Ishikawa (cell line): ENCODE measurements at regions not wholly inside any gene's neighbourhood (a gene's known extent, or its start where the extent isn't known, plus 50 kb on each side); places are given as distances from the start of the nearest gene placed in this dataset.

Experiments used
- CEBPB ChIP-seq: IDR thresholded peaks from 2 replicates; pipeline ENCODE4 v1.6.1; 2012
- CREB1 ChIP-seq: IDR thresholded peaks from 2 replicates; pipeline ENCODE4 v1.6.1; 2012; ENCODE audit warnings: low read depth
- EGR1 ChIP-seq: IDR thresholded peaks from 2 replicates; pipeline ENCODE4 v1.6.1; 2012
- EP300 ChIP-seq: IDR thresholded peaks from 2 replicates; pipeline ENCODE4 v1.6.1; 2012; ENCODE audit warnings: borderline replicate concordance
- FOXM1 ChIP-seq: IDR thresholded peaks from 2 replicates; pipeline ENCODE4 v1.6.1; 2012; ENCODE audit warnings: low read depth, borderline replicate concordance
- MAX ChIP-seq: IDR thresholded peaks from 2 replicates; pipeline ENCODE4 v1.6.1; 2012
- NFIC ChIP-seq: IDR thresholded peaks from 2 replicates; pipeline ENCODE4 v1.6.1; 2012
- RAD21 ChIP-seq: IDR thresholded peaks from 2 replicates; pipeline ENCODE4 v1.6.1; 2012; ENCODE audit warnings: low read depth
- TAF1 ChIP-seq: IDR thresholded peaks from 2 replicates; pipeline ENCODE4 v1.6.1; 2012; ENCODE audit warnings: low read depth, mild to moderate bottlenecking
- USF1 ChIP-seq: IDR thresholded peaks from 2 replicates; pipeline ENCODE4 v1.6.1; 2012
- YY1 ChIP-seq: IDR thresholded peaks from 2 replicates; pipeline ENCODE4 v1.6.1; 2012; ENCODE audit warnings: low read depth
- ZBTB7A ChIP-seq: IDR thresholded peaks from 2 replicates; pipeline ENCODE4 v1.6.1; 2012; ENCODE audit warnings: low read depth
- TF ChIP-seq, protein P1 (sequence below): IDR thresholded peaks from 2 replicates; pipeline ENCODE4 v1.6.1; 2012; ENCODE audit warnings: low read depth, mild to moderate bottlenecking

DNA sequence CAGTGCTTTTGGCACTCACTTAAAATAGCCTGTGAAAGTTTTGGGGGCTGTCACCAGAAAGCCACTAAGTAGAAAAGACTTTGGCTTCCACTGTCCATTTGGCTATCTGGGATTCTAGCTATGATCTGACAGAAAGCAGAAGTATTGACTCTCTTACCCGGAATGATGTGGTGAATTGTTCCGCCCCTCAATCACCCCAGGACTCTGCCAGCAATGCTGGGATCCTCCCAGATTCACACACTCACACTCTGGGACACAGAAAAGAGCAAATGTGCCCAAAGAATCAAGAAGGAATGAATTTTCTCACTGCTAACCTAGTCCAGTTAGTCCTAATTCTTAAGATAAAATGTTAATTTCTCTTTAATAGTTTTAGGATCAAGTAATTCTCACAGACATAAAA is 576.9 kb downstream of the BNC2 start:
- TF ChIP-seq ZBTB7A (no peak), USF1 (no peak), YY1 (no peak), TAF1 (no peak), RAD21 (no peak), FOXM1 (no peak), CREB1 (no peak), EGR1 (no peak), NFIC (no peak), MAX (no peak), CEBPB (no peak), EP300 (no peak)
- TF ChIP-seq, protein P1, sequence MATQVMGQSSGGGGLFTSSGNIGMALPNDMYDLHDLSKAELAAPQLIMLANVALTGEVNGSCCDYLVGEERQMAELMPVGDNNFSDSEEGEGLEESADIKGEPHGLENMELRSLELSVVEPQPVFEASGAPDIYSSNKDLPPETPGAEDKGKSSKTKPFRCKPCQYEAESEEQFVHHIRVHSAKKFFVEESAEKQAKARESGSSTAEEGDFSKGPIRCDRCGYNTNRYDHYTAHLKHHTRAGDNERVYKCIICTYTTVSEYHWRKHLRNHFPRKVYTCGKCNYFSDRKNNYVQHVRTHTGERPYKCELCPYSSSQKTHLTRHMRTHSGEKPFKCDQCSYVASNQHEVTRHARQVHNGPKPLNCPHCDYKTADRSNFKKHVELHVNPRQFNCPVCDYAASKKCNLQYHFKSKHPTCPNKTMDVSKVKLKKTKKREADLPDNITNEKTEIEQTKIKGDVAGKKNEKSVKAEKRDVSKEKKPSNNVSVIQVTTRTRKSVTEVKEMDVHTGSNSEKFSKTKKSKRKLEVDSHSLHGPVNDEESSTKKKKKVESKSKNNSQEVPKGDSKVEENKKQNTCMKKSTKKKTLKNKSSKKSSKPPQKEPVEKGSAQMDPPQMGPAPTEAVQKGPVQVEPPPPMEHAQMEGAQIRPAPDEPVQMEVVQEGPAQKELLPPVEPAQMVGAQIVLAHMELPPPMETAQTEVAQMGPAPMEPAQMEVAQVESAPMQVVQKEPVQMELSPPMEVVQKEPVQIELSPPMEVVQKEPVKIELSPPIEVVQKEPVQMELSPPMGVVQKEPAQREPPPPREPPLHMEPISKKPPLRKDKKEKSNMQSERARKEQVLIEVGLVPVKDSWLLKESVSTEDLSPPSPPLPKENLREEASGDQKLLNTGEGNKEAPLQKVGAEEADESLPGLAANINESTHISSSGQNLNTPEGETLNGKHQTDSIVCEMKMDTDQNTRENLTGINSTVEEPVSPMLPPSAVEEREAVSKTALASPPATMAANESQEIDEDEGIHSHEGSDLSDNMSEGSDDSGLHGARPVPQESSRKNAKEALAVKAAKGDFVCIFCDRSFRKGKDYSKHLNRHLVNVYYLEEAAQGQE, result no peak
